A172 (cell line): ENCODE measurements at regions not wholly inside any gene's neighbourhood (a gene's known extent, or its start where the extent isn't known, plus 50 kb on each side); places are given as distances from the start of the nearest gene placed in this dataset.
A peak's percentile ranks its signal among the peaks of the same experiment; 100 is the strongest.

Experiments used
- DNase-seq: peaks from one replicate; pipeline ENCODE4 v3.0.0-alpha.2; 2015; ENCODE audit warnings: low spot score

DNA sequence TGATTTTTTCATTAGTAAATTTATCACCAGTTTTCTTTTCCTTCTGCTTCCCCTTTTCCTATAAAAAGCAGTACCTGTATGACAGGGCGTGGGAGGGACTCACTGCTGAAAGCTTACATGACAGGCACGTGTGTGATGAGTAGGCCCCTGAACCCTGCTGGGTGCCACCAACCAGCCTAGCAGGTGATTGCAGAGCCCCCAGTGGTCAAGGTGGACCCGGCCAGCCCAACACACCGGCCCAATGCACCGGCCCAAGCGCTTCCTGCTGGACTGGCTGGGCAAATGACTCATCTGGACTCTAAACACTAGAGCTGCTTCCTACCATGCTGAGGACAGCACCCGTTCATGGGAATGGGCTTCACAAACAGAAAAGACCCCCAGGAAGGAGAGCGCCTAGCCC is 89.8 kb upstream of the TMEM72 start:
- DNase-seq: no peak

GRCh38 chr10:44822349-44822748 is 88.8 kb upstream of the TMEM72 start:
- no peak for DNase-seq

GRCh38 chr10:44822966-44823365 is 88.2 kb upstream of the TMEM72 start:
- no peak for DNase-seq

- no peak for DNase-seq
Measured at GRCh38 chr10:44824607-44825006, 86.5 kb upstream of the TMEM72 start.

- DNase-seq: no peak
Measured at GRCh38 chr10:44827431-44828006, 83.6 kb upstream of the TMEM72 start.

DNA sequence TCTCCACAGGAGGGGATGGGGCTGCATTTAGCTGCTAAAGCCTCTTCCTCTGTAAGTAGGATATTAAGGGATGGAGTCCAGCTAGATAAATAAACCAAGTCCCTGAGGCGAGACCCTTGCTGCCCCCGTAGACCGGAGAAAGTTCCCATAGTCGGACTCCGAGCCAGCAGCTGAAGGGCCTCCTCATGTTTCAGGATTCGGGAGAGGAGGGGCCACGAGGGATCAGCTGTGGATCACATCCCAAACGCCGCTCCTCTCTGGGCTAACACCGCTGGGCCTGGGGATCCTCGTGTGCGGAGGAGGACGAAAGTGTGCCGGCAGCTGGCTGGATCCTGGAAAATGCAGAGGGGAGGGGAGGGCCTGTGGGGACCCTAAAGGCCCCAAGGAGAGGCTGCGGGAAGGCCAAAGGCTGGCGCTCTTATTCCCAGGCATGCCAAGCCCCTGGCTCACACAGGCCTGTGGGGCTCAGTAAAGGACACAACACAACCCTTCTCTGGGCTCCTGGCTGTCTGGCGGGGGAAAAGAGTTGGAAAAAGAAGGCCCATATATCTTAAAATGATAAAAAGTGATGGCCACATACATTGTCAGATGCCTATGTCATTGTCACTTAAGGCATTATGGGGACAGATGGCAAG is 82.5 kb upstream of the TMEM72 start:
- DNase-seq: no peak

- DNase-seq: no peak
Measured at GRCh38 chr10:44829426-44829825, 81.7 kb upstream of the TMEM72 start.

- DNase-seq: peak; percentile 52
Measured at GRCh38 chr10:44830022-44830421, 81.1 kb upstream of the TMEM72 start.

DNA sequence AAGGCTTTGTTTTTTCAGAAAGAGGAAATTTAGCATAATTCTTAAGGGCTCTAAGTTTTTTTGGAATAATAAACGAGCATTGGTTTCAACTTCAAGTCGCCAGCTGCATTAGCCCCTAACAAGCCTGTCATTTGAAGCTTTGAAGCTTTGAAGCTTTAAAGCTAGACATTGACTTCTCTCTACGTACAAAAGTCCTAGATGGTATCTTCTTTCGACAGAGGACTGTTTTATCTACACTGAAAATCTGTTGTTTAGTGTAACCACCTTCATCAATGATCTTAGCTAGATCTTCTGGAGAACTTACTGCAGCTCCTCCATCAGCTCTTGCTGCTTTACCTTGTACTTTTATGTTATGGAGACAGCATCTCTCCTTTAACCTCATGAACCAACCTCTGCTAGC is 79.6 kb upstream of the TMEM72 start:
- DNase-seq: no peak

DNA sequence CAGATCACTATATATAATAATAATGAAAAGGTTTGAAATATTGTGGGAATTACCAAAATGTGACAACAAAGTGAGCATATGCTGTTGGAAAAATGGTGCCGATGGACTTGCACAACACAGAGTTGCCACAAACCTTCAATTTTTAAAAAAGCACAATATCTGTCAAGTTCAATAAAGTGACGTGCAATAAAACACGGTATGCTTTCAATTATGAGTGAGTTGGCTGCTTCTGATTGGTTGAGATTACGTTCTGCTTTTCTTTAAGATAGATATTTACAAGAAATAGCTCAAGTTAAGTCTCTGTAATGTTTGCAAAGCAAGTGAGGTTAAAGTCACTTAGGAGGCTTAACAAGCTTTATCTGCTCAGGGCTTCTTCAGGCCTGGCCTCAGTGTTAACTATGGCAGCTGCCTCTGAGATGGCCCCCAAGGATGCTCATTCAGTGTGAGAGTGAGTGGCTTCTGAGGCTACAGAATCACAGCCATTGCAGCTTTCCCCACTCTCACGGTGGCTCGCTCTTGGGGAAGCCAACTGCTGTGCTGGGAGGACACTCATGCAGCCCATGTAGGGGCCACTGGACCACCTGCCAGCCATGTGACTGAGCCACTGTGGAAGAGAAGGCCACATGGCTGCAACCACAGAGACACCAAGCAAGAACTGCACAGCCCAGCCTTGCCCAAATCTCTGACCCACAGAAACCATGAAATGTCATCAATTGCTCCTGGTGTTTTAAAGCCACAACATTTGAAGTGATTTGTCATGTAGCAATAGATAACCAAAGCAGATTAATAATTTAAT is 78.3 kb upstream of the TMEM72 start:
- DNase-seq: no peak

- DNase-seq: no peak
Measured at GRCh38 chr10:44834131-44834530, 77.0 kb upstream of the TMEM72 start.

DNA sequence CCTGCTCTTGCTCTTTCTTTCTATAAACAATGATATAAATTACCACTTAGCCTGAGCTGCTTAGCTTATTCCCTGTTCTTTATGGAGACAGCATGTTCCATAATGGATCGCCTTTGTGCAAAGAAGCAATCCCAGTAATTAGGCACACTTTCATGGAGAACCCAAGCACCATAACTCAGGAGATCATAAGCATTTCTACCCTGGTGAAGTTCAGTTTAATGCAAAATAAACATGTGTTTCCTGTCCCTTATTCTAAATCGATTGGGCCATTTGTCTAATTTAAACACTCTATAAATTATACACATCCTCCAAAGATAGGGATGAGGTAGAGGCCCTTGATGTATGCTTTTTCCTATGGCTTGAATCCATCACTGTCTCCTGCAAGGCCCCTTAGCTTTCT is 75.8 kb upstream of the TMEM72 start:
- DNase-seq: no peak

DNA sequence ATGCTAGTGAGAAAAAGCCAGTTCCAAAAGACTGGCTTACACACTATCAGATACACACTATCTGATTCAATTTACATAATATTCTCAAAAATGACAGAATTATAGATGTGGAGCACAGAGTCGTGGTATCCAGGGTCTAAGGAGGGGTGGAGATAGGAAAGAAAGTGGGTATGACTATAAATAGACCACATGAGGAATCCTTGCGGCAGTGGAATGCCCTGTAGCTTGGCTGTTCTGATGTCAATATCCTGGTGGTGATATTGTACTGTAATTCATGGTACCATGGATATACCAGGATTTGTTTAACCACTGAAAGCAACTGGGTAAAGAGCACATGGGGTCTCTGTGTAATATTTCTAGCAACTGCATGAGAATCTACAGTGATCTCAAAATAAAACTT is 67.7 kb upstream of the TMEM72 start:
- DNase-seq: no peak

- no peak for DNase-seq
Measured at GRCh38 chr10:44845361-44846175, 65.6 kb upstream of the TMEM72 start.

DNA sequence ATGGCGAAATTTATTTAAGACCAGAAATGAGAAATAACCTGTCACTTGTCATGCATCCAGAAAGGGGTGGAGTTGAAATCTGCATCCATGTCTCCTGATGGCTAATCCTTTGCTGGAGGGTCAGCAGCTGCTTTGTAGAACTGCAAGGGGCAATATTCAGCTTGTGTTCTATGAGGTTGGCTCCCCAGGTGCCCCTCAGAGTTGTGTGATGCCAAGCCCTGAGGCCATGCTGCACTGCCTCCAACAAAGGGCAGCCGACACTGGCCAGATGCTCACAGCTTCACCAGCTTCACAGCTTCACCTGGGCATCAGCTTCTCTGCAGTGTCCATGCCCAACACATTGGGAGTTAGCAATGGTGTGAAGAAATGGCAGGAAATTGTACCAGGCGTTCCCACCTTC is 64.0 kb upstream of the TMEM72 start:
- DNase-seq: no peak

- DNase-seq: no peak
Measured at GRCh38 chr10:44848211-44848610, 62.9 kb upstream of the TMEM72 start.

GRCh38 chr10:44849936-44850335 is 61.2 kb upstream of the TMEM72 start:
- no peak for DNase-seq

DNA sequence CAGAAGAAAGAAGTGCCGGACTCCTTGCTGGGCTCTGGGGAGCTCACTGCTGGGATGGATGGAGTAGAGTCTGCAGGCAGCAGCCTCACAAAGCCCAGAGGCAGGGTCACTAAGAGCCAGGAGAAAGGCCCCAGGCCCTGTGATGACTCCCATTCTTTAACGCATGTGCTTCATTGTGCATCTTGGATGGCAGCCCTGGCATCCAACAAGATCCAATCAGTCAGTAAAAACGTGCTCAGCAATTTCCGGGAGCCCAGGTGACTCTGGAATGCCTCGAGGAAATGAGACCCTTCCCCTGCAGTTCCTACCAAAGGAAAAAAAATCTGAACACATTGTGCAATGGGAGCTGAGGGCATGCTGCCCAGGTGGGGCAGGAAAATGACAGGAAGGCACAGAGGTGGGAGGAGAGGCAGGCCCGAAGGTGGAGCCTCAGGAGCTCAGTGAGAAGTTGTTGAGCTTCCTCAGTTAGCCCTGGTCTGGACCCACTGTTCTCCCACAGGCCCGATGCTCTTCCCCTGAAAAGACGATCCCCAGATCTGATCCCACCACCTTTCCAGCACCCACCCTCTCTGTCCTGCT is 60.7 kb upstream of the TMEM72 start:
- no peak for DNase-seq

DNA sequence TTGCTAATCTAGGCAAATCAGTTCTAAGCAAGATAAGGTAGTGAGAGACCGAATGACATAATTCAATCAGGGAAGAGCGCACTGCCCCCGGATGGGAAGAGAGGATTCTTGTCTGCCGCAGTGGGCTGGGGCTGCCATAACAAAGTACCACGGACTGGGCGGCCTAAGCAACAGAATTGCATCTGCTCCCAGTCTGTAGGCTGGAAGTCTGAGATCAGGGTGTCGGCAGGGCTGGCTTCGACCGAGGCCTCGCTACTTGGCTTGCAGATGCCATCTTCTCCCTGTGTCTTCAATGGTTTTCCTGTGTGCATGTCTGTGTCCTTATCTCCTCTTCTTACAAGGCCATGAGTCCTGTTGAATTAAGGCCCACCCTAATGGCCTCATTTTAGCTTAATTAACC is 59.7 kb upstream of the TMEM72 start:
- no peak for DNase-seq

- no peak for DNase-seq
Measured at GRCh38 chr10:44851881-44852280, 59.3 kb upstream of the TMEM72 start.

DNA sequence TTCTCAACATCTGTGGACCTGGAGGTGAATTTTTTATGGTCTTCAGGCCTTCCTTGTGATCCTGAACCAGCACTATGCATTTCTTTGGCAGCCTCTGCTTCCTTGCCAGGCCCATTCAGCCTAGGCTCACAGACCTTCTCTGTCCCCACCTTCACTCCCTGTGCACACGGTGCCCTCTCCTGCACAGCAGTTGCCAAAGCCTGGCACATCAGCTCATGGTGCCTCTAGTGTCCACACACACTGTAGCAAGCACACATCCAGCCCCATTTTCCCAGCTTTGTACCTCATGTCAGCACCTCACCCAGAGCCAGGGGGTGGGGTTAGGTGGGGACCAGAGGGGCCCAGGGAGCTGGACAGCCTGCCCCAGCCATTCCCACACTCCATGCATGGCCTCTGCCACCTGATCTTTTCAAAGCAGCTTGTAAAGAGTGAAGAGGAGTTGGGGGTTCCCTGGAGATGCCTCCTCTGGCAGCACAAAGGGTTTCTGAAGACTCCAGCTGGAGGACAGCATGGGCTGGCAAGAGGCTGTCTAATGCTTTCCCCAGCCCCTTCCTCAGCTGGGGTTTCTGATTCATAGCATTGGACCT is 57.9 kb upstream of the TMEM72 start:
- peak; percentile 27 for DNase-seq

DNA sequence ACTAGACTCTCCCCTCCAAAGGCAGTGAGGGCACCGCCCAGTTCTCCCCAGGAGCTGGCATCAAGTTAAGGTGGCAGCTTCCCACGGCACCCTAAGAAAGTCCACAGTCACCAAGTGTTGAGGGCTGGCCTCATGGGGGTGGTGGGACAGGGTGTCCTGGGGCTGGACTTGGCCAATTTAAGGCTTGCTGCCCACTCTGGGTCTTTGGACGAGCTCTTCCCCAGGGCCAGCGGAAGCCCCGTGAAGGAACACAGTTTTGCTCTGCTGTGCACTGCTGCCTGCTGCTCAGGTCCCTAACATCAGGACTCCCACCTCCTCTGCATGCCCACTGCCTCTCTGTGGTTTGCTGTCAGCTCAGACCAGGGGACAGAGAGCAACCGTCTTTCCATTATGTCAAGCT is 57.3 kb upstream of the TMEM72 start:
- no peak for DNase-seq
